KOPT-K1 (cell line): ENCODE measurements at regions not wholly inside any gene's neighbourhood (a gene's known extent, or its start where the extent isn't known, plus 50 kb on each side); places are given as distances from the start of the nearest gene placed in this dataset.

Source experiments
- H3K27ac ChIP-seq: fragments of 200-600 bp; sonication (generic); 2 replicates; pipeline ENCODE4 v1.5.1; 2016; ENCODE audit warnings: antibody characterized with exemption, mild to moderate bottlenecking, low read depth, low read length; ENCODE audit not compliant: poor library complexity, severe bottlenecking
- H3K36me3 ChIP-seq: fragments of 200-600 bp; sonication (generic); 2 replicates; pipeline ENCODE4 v1.5.1; 2017; ENCODE audit warnings: antibody characterized with exemption, mild to moderate bottlenecking, low read length, moderate library complexity; ENCODE audit not compliant: insufficient read depth
- H3K9me3 ChIP-seq: fragments of 200-600 bp; sonication (generic); 2 replicates; pipeline ENCODE4 v1.5.1; 2017; ENCODE audit warnings: antibody characterized with exemption, low read length, mild to moderate bottlenecking; ENCODE audit not compliant: insufficient read depth, poor library complexity, severe bottlenecking

DNA sequence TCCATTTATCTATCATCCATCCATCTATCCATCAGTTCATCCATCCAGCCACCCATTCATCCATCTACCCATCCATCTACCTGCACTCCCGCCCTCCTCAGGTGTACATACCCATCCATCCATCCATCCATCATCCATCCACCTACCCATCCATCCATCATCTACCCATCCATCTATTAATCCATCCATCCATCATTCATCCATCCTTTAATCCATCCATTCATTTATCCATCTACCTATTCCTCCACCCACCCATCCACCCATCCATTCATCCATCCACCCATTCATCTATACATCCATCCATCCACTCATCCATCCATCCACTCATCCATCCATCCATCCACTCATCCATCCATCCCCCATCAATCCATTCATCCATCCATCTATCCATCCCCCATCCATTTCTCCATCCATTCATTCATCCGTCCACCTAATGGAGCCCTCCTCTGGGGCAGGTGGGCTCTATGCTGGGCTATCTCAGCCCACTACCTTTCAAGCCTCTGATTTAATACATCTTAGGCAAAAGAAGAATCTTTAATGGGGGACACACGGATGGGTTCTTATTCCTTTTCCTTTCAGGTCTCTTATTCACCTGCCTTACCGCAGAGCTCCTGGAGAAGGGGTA is 178.9 kb downstream of the URI1 start:
- H3K36me3 ChIP-seq: no peaks in the 10 kb centered on the region
- H3K9me3 ChIP-seq: no peaks in the 10 kb centered on the region
- H3K27ac ChIP-seq: no peak overlapping the region

DNA sequence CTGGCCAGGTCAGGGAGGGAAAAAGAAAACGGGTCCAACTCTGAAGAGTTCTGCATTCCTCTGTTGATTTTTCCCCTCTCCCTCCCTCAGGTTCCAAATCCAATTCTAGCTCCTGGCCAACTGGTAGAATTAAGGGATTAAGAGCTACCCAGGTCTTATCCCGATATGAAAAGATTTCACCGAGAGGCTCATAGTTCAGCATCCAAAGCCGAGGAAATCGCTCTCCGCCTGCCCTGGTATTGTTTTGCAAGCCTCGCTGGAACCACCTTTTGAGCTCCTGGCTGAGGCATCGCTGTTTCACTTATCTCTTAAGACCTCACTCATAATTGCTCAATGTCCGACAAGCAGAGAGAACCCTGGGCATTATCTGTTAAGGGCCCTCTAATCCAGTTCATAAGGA is 180.4 kb downstream of the URI1 start:
- H3K27ac ChIP-seq: no peak overlapping the region
- H3K9me3 ChIP-seq: no peaks in the 10 kb centered on the region
- H3K36me3 ChIP-seq: no peaks in the 10 kb centered on the region

DNA sequence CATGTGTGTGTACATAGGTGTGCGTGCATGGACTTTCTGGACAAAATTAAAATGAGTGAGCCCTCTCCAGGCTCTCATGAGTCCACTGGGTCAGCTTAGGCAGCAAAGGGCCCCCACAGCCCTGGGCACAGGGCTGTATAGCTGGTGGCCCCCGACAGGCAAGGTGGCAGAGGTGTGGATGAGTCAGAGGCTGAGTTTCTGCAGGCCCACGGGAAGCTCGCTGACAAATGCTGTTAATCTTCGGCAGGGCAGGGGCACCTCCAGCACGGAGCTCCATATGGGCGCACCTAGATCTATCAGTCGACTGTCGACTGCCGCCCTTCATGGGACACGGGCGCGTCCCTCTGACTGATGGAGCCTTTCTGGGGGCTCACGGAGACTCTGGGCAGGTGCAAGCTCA is 181.1 kb downstream of the URI1 start:
- H3K9me3 ChIP-seq: no peaks in the 10 kb centered on the region
- H3K27ac ChIP-seq: no peak overlapping the region
- no peaks in the 10 kb centered on the region for H3K36me3 ChIP-seq

DNA sequence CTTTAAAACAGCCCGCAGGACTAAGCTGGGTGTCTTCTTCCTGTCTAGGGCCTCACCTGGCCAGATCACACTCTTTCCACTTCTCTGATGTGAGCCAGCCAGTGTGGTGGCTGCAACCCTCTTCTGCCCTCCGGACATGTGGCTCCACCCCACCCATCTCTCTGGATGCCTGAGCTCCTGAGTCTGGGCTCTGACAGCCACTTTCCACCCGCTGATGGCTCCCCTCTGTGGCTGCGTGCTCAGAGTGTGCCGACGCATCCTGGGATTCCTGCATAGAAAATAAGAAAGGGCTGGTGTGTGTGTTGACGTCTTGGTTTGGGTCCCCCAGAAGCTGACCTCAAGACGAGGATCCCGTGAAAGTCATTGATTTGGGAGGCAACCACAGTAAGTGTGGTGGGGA is 181.6 kb downstream of the URI1 start:
- Histone ChIP-seq H3K36me3 (no peaks in the 10 kb centered on the region), H3K9me3 (no peaks in the 10 kb centered on the region), H3K27ac (no peak overlapping the region)

DNA sequence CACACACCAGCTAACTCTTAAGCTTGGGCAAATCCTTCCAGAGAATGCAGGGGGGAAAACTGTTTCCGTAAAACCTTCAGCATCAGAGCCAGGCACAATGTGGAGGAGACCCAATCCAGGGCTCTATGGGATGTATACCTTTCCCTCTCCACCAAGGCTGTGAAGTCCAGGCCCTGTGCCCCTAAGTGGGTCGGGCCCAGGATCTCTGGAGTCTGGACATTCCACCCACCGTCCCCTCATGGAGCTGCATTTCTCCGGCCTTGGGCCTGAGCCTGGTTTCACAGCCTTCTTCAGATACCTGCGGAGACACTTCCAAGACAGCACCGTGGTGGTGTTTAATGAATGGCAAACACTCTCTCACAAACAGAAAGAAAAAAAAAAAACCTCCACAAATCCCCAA is 186.2 kb downstream of the URI1 start:
- no peaks in the 10 kb centered on the region for H3K9me3 ChIP-seq
- no peak overlapping the region for H3K27ac ChIP-seq
- H3K36me3 ChIP-seq: no peaks in the 10 kb centered on the region

DNA sequence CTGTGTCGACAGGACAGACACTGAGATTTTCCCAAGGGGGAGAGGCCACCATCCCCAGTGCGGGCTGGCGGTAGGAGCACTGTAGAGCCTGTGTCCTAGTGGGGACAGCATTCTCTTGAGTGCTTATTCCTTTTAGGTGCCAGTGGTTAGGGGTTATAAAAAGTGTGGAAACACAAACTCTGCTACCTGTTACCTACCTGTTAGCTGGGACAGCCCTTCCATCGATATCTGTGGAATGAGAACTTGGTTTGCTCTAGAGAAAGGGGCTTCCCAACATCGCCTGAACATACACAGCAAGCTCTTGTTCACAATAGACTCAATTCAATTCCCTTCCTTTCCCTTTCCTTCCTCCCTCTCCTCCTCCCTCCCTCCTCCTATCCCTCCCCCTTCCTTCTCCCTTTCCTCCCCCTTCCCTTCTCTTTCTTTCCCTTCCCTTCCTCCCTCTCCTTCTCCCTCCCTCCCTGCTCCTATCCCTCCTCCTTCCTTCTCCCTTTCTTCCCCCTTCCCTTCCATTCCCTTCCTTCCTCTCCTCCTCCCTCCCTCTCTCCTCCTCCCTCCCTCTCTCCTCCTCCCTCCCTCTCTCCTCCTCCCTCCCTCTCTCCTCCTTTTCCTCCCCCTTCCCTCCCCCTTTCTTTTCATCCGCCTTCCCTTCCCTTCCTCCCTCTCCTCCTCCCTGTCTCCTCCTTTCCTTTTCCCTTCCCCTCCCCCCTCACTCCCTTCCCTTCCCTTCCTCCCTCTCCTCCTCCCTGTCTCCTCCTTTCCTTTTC is 188.5 kb downstream of the URI1 start:
- no peaks in the 10 kb centered on the region for H3K36me3 ChIP-seq
- no peaks in the 10 kb centered on the region for H3K9me3 ChIP-seq
- no peak overlapping the region for H3K27ac ChIP-seq

DNA sequence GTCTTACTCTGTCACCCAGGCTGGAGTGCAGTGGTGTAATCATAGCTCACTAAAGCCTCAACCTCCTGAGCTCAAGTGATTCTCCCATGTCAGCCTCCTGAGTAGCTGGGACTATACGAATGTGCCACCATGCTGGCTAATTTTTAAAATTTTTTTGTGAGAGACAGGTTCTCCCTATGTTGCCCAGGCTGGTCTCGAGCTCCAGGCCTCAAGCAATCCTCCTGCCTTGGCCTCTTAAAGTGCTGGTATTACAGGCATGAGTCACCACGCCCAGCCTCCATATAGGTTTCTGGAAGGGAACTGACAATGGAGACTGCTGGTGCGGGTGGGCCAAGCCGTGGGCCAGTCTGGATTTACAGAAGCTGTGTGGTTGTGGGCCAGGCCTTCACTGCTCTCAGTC is 189.2 kb downstream of the URI1 start:
- no peak overlapping the region for H3K27ac ChIP-seq
- no peaks in the 10 kb centered on the region for H3K36me3 ChIP-seq
- no peaks in the 10 kb centered on the region for H3K9me3 ChIP-seq

DNA sequence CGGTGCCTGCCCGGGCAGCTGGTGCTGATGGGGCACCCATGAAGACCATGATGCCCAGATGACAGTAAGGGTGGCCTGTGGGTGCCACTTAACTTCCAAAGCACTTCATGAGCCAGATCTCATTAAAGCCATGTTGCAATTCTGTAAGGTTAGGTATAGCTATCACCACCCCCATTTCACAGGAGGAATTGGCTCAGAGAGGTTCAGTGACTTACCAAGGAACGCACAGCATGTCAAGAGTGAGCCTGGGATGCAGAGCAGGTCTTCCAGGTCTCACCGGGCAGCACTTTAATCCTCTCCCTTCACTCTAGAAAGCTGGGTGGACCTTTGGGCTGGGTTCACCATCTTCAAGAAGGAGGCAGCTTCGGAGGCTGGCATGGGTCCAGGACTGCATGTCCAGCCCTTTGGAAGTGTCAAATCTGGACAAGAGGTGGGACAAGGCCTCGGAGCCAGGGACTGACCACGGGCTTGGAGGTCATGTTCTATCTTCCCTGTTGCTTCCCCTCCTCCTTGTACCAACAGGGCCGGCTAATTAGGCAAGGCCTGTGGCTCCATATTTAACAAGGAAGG is 189.8 kb downstream of the URI1 start:
- Histone ChIP-seq H3K36me3 (no peaks in the 10 kb centered on the region), H3K9me3 (no peaks in the 10 kb centered on the region), H3K27ac (no peak overlapping the region)

DNA sequence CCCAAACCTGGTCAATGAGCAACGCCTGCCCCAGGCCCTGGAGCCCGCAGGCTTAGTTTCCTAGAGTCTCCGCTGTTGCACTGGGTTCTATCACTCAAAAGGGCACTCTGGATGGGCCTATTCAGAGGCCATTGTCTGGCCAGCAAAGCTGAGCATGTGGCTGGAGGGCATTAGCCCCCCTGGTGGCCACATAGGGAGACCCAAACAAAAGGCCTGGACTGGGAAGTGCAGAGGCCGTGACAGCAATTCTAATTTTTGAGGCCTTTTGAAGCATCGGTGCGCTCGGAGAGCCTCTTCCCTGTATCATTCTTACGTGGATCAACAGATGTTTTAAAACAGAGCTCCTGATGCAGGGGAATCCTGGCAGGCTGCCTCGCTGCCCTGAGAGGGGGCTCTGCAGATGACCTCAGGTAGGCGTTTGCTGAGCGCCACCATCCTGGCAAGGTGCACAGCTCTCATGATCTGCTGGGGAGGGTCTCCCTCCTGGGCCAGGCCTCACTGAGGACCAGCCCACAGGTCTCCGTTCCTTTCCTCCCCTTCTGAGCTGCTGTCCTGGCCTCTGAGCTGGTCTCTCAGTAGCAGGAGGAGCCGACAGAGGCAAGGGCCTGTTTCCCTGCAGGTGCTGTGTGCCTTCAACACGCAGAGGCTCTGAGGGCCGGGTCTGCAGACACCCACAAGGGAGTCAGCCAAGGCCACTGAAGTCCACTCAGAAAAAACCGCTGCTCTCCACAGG is 190.5 kb downstream of the URI1 start:
- Histone ChIP-seq H3K9me3 (no peaks in the 10 kb centered on the region), H3K27ac (no peak overlapping the region), H3K36me3 (no peaks in the 10 kb centered on the region)

DNA sequence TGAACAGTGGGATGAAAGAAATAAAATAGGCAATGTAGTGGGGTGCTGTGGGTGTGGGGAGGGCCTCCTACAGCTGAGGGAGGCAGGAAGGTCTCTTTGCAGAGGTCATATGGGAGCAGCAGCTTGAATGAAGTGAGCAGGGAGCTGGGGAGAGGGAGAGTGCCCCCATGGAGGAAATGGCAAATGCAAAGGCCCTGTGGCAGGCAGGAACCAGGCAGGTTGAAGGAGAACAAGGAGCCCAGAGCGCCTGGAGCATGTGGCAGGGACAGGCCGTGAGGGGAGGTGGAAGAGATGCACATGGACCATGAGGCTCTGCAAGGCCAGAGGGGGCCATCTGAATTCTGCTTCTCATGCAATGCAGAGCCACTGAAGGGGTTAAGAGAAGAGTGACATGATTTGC is 191.8 kb downstream of the URI1 start:
- Histone ChIP-seq H3K27ac (no peak overlapping the region), H3K36me3 (no peaks in the 10 kb centered on the region), H3K9me3 (no peaks in the 10 kb centered on the region)

DNA sequence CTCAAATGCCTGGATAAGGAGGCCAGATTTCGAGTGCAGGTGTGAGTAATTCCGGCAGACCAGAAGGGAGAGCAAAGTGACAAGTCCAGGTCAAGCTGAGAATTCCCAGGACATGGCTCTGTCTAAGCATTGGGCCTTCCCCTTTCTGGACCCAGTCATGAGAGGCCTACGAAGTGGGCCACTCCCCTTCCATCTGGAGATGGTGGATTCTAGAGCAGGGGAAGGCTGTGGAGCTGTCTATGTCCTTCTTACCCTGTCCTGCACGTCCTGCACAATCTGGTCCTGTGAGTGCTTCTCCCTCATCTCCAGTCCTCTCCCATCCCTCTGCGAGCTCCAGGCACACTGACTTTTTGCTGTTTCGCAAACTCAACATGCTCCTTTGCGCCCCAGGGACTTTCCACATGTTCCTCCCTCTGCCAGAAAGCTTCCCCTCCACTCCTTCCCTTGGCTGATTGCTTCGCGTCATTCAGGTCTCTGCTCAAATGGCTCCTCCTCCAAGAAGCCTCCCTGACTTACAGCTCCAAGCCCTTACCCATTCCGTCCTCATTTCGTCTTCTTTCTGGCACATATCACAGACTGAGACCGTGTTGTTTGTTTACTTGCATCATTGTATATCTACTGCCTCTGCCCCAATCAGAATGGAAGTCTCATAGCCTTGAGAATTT is 193.2 kb downstream of the URI1 start:
- H3K36me3 ChIP-seq: no peaks in the 10 kb centered on the region
- H3K9me3 ChIP-seq: no peaks in the 10 kb centered on the region
- H3K27ac ChIP-seq: no peak overlapping the region

DNA sequence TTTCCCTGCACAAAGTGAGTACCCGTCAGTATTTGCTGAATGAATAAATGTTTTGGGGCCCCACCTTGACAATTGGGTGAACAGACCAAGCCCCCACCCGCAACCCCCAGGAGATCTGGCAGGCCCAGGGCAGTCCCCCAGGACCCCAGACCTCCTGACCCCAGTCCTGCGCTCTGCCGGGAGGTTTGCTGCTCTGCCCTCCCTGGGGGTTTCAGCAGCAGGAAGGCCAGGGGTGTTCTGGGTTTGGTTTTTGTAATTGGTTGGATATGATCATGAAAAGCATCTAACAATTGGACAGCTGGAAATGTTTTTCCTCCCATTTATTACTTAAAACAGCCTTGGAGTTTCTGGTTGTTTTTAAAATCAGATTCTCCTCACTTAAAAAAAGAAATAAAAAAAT is 193.8 kb downstream of the URI1 start:
- Histone ChIP-seq H3K9me3 (no peaks in the 10 kb centered on the region), H3K36me3 (no peaks in the 10 kb centered on the region), H3K27ac (no peak overlapping the region)

DNA sequence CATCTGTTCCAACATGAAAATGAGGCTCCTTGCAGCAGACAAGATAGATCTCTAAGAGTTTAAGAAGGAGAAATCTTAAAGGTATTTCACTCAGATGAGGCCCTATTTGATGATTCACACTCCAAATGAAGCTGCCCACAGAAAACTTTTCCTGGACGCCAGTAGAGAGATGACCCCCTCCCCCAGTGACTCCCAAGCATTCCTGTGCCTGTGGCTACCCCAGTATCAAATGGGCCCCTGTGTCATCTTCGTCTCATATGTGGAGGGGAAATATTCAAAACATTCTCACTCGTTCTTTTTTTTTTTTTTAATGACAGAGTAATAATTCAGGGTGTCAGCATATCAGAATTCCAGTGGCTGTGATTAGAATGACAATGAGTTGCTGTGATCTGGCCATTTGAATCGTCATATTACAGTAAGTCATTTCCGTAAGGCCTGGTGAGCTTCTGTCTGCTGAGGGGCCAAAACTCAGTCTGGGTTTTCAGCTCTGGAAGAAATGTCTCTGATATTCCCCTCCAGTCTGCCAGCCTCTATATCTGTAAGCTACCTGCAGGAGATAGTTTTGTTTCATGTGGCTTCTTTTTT is 194.7 kb downstream of the URI1 start:
- Histone ChIP-seq H3K9me3 (no peaks in the 10 kb centered on the region), H3K27ac (no peak overlapping the region), H3K36me3 (no peaks in the 10 kb centered on the region)

DNA sequence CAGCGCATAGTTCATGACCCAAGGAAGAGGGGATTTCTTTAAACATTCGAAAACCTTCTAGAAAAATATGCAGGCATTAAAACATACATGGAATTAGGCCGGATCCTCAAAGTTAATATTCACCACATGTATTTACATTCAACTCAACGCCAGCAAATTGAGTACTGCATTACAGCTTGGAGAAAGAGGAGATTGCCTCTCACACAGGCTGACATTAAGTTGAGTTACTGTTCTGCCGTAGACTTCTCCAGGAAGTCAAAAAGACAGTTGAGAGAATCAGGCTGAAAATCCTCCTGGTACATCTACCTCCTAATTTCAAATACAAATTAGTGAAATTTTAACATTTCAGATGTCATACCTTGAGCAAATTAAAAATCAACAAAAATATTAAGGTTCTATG is 195.7 kb downstream of the URI1 start:
- H3K36me3 ChIP-seq: no peaks in the 10 kb centered on the region
- H3K9me3 ChIP-seq: no peaks in the 10 kb centered on the region
- no peak overlapping the region for H3K27ac ChIP-seq
